LNCaP clone FGC (cell line): ENCODE measurements at regions not wholly inside any gene's neighbourhood (a gene's known extent, or its start where the extent isn't known, plus 50 kb on each side); places are given as distances from the start of the nearest gene placed in this dataset.
A peak's percentile ranks its signal among the peaks of the same experiment; 100 is the strongest.

ENCODE experiments used
- DNase-seq: peaks from one replicate; pipeline ENCODE4 v3.0.0-alpha.2; 2011; ENCODE audit warnings: low read depth
- H3K4me3 ChIP-seq: 2 replicates; pipeline ENCODE4 v1.5.1; 2011; ENCODE audit warnings: mild to moderate bottlenecking, low read depth, low read length, control low read depth
- TF ChIP-seq, protein P1 (sequence below): IDR thresholded peaks from 2 replicates; pipeline ENCODE4 v1.5.1; 2012; ENCODE audit warnings: mild to moderate bottlenecking; ENCODE audit not compliant: control insufficient read depth, insufficient read depth; ENCODE audit errors: extremely low read depth

DNA sequence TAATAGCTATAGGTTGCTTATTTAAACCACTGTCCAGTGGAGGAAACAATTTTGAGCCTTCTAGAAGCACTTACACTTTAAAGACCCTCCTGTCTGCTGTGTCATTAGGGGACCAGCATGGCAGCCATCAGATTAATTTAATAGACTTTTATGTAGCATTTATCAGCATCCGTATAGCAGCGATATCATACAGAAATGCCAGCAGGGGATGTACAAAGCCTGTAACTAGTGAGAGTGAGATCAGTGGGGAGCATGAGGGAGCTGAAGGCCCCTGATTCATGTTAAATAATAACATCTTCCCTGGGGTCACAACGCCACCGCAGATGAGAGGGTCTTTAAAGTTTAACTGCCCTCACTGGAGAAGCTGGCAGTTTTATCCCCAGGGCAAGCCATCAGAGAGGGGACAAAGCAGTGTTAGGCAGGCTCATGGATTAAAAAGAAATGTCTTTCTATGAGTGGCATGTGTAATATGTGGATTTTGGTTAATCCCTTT lies 144.7 kb downstream of the PDGFRA start:
- TF ChIP-seq, protein P1, sequence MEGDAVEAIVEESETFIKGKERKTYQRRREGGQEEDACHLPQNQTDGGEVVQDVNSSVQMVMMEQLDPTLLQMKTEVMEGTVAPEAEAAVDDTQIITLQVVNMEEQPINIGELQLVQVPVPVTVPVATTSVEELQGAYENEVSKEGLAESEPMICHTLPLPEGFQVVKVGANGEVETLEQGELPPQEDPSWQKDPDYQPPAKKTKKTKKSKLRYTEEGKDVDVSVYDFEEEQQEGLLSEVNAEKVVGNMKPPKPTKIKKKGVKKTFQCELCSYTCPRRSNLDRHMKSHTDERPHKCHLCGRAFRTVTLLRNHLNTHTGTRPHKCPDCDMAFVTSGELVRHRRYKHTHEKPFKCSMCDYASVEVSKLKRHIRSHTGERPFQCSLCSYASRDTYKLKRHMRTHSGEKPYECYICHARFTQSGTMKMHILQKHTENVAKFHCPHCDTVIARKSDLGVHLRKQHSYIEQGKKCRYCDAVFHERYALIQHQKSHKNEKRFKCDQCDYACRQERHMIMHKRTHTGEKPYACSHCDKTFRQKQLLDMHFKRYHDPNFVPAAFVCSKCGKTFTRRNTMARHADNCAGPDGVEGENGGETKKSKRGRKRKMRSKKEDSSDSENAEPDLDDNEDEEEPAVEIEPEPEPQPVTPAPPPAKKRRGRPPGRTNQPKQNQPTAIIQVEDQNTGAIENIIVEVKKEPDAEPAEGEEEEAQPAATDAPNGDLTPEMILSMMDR = no peak
- no peak for DNase-seq
- no peak overlapping the region for H3K4me3 ChIP-seq

DNA sequence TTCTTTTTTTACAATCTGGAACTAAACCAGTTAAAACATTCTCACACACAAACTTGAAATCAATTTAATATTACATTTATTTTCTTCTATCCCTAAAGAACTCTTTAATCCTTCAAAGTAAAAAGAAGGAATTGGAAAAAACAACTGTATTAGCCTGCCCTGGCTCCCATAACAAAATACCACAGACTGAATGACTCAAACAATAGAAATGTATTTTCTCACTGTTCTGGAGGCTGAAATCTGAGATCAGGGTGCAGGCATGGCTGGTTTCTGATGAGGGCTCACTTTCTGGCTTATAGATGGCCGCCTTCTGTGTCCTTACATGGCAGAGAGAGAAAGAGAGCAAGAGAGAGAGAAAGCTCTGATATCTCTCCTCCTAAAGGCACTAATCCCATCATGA lies 149.4 kb downstream of the PDGFRA start:
- no peak for DNase-seq
- TF ChIP-seq, protein P1 = no peak
- no peak overlapping the region for H3K4me3 ChIP-seq

DNA sequence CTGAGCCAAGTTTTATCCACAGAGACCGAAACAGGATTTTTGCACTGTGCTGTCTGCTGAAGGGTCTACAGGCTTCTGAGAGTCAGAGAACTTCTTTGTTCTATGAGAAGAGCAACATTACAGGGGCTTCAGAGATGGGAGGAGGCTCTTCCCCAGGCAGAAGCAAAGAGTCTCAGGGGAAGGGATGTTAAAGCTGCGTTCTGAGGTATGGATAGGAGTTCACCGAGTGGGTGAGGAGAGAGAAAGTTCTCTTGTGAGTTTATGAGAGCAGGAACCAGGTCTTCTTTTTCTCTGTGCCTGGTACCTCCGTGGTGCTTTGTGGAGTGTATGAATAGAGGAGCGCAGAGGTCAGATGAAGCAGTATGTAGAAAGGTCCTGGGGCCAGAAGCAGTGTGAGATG lies 155.1 kb downstream of the PDGFRA start:
- no peak overlapping the region for H3K4me3 ChIP-seq
- no peak for DNase-seq
- TF ChIP-seq, protein P1 = no peak

DNA sequence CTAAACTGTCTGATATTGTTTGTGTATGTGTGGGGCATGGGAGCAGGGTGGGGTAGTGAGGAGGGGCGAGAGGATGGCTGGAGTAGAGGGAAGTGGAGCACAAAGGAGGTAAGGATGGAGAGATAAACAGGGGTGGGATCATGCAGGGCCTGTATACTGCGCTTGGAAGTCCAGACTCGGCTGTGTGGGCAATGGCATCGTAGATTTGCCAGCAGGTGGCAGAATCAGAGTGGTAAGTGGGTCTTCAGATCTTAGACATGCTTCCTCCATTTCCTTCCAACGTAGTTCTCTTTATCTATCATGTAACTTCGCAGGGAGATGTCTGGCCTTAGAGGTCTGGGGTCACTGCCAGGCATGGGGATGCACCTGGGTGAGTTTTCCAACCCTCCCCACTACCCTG lies 155.5 kb downstream of the PDGFRA start:
- no peak overlapping the region for H3K4me3 ChIP-seq
- DNase-seq = peak; percentile 13
- TF ChIP-seq, protein P1 = peak; percentile 52

DNA sequence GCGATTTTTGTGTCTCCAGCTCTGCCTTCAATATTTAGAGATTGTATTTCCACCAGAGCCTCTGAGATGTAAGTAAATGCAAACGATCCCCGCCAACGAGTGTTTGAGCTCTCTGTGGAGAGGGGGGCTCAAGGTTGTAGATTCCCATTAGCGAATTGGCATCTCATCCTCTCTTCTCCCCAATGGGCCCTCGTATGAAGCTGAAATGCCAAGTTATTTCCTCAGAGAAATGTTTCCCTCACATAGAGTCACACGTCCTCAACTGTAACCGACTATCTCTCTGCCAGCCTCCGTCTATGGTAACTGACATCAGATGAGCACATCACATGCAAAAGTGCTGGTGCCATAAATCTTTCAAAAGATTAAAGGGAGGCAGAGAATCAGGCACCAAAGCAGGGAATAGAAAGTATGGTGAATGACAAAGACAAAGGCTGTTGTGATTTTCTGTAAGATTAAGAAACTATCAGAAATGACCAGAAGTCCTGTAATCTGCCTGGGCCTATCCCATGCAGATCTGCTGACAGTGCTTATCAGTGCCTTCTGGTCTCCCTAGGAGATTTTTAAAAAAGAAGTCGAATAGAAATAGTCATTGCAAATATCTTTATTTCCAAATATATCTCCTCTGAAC lies 157.1 kb downstream of the PDGFRA start:
- no peak overlapping the region for H3K4me3 ChIP-seq
- TF ChIP-seq, protein P1 = no peak

DNA sequence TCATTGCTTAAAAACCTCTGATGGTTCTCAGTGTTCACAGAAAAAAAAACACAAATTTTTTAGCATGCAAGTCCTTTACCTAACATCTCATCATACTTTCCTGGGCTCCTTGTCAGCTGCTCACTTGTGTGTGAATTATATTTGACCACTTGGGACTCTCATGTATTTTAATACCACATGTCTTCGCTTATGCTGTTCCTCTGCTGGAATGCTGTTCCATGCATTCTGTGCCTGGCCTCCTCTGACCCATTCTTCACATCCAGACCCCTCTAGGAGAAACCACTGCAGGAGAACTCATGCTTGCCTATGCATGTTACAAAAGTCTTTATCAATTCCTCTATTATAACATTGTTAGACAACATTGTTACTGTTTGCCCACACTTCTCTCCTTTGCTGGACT lies 157.6 kb downstream of the PDGFRA start:
- TF ChIP-seq, protein P1 = no peak
- DNase-seq = no peak
- no peak overlapping the region for H3K4me3 ChIP-seq

More for the DNA sequence above, 157.1 kb downstream of the PDGFRA start:
- DNase-seq = no peak

DNA sequence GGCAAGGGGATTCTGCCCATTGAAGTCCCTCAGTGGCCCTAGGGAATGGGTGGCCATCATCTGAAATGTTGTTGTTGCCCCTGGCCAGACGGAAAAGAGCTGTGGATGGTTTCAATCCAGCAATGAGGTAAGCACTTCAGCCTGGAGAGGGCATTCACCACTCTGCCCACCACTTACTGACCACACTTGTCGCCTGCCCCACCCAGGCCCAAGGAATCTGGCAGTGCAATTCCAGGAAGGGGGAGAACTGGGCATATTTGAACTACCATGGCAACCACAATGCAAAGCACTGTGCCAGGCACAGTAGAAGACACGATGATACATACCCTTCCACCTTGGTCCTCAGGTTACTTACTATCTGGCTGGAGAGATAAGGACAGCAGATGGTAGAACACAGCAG lies 161.6 kb downstream of the PDGFRA start:
- no peak overlapping the region for H3K4me3 ChIP-seq
- TF ChIP-seq, protein P1 = no peak
- no peak for DNase-seq
